Fibroblast of pulmonary artery (primary cell): ENCODE measurements at regions not wholly inside any gene's neighbourhood (a gene's known extent, or its start where the extent isn't known, plus 50 kb on each side); places are given as distances from the start of the nearest gene placed in this dataset.

Experiments used
- DNase-seq: peaks from one replicate; pipeline ENCODE4 v3.0.0-alpha.2; 2010; ENCODE audit warnings: low read depth
- H3K4me3 ChIP-seq: replicated peaks from 2 replicates; pipeline ENCODE4 v1.5.1; 2011; ENCODE audit warnings: low read depth, mild to moderate bottlenecking, control low read depth, low read length, moderate library complexity
- TF ChIP-seq, protein P1 (sequence below): IDR thresholded peaks from 2 replicates; pipeline ENCODE4 v1.5.1; 2011; ENCODE audit warnings: mild to moderate bottlenecking, control low read depth, low read length, inconsistent platforms; ENCODE audit errors: missing control alignments

DNA sequence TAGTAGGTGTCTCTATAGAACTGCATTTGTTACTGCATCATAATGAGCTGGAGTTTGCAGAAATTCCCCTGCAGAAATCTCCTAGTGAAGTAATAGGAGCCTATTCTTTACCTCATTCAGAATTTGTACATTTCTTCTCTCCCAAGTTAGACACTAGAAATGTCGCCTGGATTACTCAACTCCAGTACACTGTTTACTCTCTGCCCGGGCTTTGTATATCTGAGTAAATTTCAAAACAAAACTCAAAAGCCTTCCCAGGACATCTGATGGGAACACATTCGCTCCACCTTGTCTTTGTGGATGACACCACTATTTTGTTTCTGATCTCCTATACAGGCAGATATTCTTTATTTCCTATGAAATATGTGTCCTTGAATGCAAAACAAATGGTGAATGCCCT is 76.8 kb downstream of the POU3F3 start:
- TF ChIP-seq, protein P1, sequence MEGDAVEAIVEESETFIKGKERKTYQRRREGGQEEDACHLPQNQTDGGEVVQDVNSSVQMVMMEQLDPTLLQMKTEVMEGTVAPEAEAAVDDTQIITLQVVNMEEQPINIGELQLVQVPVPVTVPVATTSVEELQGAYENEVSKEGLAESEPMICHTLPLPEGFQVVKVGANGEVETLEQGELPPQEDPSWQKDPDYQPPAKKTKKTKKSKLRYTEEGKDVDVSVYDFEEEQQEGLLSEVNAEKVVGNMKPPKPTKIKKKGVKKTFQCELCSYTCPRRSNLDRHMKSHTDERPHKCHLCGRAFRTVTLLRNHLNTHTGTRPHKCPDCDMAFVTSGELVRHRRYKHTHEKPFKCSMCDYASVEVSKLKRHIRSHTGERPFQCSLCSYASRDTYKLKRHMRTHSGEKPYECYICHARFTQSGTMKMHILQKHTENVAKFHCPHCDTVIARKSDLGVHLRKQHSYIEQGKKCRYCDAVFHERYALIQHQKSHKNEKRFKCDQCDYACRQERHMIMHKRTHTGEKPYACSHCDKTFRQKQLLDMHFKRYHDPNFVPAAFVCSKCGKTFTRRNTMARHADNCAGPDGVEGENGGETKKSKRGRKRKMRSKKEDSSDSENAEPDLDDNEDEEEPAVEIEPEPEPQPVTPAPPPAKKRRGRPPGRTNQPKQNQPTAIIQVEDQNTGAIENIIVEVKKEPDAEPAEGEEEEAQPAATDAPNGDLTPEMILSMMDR: no peak
- no peak overlapping the region for H3K4me3 ChIP-seq
- no peak for DNase-seq

DNA sequence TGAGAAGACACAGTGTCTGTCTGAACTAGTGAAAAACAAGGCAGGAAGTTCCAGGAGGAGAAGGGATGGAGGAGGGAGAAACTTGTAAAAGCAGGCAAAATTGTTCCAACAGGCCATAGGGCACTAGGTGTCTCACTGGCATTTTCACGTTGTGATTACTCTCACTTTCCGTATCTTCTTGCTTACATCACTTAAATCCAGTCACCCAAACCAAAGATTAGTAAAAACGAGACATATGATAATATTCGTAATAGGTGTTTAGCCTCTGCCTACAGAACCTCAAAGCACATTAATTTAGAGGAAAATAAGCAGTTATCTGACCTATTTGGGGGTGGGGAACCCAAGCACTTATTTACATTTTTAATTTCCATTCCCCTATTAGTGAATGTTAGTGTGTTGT is 78.3 kb downstream of the POU3F3 start:
- H3K4me3 ChIP-seq: no peak overlapping the region
- no peak for DNase-seq
- TF ChIP-seq, protein P1: no peak

DNA sequence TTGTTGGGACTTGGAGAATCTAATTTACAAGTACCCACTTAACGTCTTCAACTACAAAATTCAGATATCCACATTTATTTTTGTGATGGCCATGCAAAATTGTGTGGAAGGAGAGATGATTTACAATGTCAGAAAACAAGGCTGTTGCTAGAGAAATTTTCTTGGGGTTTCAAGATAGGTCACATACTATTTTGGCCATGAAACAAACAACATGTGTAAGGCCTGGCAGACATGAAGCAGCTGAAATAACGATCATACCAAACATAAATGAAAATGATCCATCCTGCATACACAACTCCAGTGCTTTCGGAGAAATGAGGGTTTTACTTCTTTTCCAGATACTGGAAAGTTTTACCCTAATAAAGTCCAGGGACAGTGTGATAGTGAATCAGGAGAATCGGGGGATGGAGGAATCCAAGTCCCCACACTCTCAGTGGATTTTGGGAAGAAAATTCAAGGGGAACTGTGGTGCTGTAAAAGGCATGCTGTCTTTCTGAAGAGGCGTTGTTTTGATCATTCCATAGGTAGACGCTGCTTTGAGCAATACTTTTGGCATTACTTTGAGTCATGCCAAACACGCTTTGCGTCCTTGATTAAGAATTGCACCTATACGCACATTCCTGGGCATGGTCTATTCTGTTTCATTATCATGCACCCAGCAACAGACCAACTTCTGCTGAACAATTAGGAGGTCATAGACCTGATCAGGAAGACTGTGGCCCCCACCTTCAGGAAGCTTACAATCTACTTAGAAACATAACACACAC is 79.4 kb downstream of the POU3F3 start:
- TF ChIP-seq, protein P1: no peak
- H3K4me3 ChIP-seq: no peak overlapping the region
- DNase-seq: no peak

DNA sequence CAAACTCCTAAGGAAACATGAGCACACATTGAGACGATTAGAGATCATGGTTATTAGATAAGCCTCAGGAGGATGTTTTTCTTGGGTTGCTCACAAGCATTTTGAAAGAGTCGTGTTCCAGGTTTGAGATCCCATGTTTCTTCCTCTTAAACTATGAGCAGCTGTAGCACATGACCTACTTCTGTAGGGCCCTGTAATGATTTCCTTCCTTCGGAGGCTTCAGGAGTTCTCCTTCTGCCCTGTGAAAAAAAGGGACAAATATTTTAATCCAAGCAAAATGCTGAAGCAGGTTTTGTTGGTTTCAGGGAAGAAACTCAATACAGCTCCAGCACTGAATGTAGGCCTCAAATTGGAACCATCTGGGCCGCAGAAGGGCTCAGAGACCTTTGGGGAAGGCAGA is 82.6 kb downstream of the POU3F3 start:
- no peak overlapping the region for H3K4me3 ChIP-seq
- no peak for DNase-seq
- TF ChIP-seq, protein P1: no peak

DNA sequence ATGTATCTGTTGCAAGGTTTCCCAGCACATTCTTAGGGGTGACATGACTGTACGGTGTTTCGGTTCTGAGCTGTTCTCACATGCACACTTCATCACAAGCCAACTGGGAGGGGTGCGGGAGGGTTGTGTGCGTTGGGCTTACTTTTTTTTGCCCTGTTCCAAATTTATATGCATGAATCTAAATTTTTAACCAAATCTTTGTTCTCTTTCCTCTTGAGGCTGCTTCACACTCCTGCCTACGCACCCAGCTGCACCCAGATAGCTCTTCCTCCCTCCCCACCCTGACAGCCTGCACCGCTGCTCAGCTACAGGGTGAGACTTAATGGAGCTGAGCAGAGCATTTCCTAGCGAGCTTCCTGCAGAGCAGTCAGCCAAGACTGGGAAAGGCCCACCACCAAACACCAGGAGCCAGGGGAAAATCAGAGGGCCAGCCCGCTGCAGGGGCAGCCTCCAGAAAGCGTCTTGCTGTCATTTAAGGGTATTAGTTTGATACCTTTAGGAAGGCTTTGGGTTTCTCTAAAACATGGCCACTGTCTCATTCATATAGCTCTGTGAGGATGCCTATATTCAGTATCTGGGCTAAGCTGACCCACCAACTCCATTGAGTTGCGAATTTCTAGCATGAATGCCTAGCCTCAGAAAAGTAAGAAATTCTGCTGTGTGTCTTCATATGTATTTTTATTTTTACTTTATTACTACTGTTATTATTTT is 84.5 kb downstream of the POU3F3 start:
- no peak overlapping the region for H3K4me3 ChIP-seq
- no peak for DNase-seq
- TF ChIP-seq, protein P1: no peak

DNA sequence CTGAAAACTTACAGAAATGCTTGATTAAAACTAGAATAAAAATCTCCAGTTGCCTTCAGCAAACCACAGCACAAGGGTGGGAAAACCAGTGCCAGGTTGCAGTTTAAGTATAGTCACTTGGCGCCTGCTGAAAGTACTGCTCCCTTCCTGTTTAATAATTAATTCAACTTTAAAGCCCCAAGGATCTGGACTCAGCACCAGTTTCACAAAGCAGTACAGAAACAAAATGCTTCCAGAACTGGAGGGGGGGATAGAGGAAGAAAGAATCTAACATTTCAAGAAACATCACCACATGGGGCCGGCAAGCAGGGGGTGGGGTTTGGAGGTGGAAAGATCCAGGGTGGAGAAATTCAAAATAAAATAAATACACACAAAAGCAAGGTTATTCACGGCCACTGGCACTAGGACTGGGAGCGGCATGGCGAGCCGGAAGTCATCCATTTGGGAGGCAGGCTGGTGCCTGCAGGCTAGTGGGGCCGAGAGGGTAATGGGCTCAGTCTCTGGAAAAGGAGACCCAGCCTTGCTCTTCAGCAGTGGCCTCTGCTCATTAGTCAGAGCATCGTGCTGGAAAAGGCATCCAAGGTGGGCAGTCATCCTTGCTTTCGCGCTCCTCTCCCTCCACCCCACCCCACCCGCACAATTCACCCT is 85.8 kb downstream of the POU3F3 start:
- TF ChIP-seq, protein P1: no peak
- DNase-seq: no peak
- H3K4me3 ChIP-seq: no peak overlapping the region
